ENCODE measurements at regions not wholly inside any gene's neighbourhood (a gene's known extent, or its start where the extent isn't known, plus 50 kb on each side); places are given as distances from the start of the nearest gene placed in this dataset.

- no peak for DNase-seq
- Histone ChIP-seq H3K27ac (no peak overlapping the region), H3K9me2 (ENCODE audit: insufficient read depth) (no peaks in the 10 kb centered on the region), H3K4me2 (ENCODE audit: unreplicated experiment) (no peak overlapping the region), H4K20me1 (ENCODE audit: insufficient read depth) (no peaks in the 10 kb centered on the region), H3K9ac (no peak overlapping the region), H3K9me3 (ENCODE audit: low read depth) (no peaks in the 10 kb centered on the region), H3K36me3 (ENCODE audit: low read depth) (no peaks in the 10 kb centered on the region), H3K4me1 (ENCODE audit: insufficient read depth) (peaks cover 11% of the 10 kb centered on the region), H2AFZ (no peak overlapping the region), H3F3A (ENCODE audit: insufficient read depth) (no peaks in the 10 kb centered on the region), H3K27me3 (replicated peaks; ENCODE audit: insufficient read depth) (no peaks in the 10 kb centered on the region), H3K4me3 (no peak overlapping the region), H3K79me2 (ENCODE audit: insufficient read depth) (no peaks in the 10 kb centered on the region)
- 87 to 88% methylated on average over 3 of the region's 3 CpGs for WGBS, 2 experiments (ENCODE audit: low coverage in 1 of 2, low lambda C conversion rate in 2 of 2, missing lambda C conversion rate in 2 of 2)
- in situ Hi-C loops (cut with MboI): no loop called here
- TF ChIP-seq EZH2phosphoT487 (IDR thresholded peaks at IDR 0.05; ENCODE audit: insufficient read depth, low read depth): no peak
- no peak for TF ChIP-seq EZH2 (IDR thresholded peaks at IDR 0.05; ENCODE audit: insufficient read depth, poor library complexity, severe bottlenecking)
Observed at GRCh38 chr13:48153186-48153585, 58.3 kb upstream of the MED4 start.

GRCh38 chr13:48151363-48152161 is 56.7 kb upstream of the MED4 start:
- Histone ChIP-seq H3K36me3 (ENCODE audit: low read depth) (no peaks in the 10 kb centered on the region), H3F3A (ENCODE audit: insufficient read depth) (no peaks in the 10 kb centered on the region), H3K9ac (no peak overlapping the region), H3K4me3 (no peak overlapping the region), H3K4me2 (ENCODE audit: unreplicated experiment) (no peak overlapping the region), H3K9me3 (ENCODE audit: low read depth) (no peaks in the 10 kb centered on the region), H2AFZ (no peak overlapping the region), H3K79me2 (ENCODE audit: insufficient read depth) (no peaks in the 10 kb centered on the region), H3K27ac (no peak overlapping the region), H4K20me1 (ENCODE audit: insufficient read depth) (no peaks in the 10 kb centered on the region), H3K4me1 (ENCODE audit: insufficient read depth) (peaks cover 11% of the 10 kb centered on the region), H3K27me3 (replicated peaks; ENCODE audit: insufficient read depth) (no peaks in the 10 kb centered on the region), H3K9me2 (ENCODE audit: insufficient read depth) (no peaks in the 10 kb centered on the region)
- 51 to 52% methylated on average over 5 of the region's 5 CpGs for WGBS, 2 experiments (ENCODE audit: low coverage in 1 of 2, low lambda C conversion rate in 2 of 2, missing lambda C conversion rate in 2 of 2)
- no peak for DNase-seq
- no peak for TF ChIP-seq EZH2phosphoT487 (IDR thresholded peaks at IDR 0.05; ENCODE audit: insufficient read depth, low read depth)
- no peak for TF ChIP-seq EZH2 (IDR thresholded peaks at IDR 0.05; ENCODE audit: insufficient read depth, poor library complexity, severe bottlenecking)
- in situ Hi-C loops (cut with MboI): no loop called here

GRCh38 chr13:48148454-48148853 is 53.5 kb upstream of the MED4 start:
- H3K4me3 ChIP-seq: no peak overlapping the region
- H3F3A ChIP-seq (ENCODE audit: insufficient read depth): no peaks in the 10 kb centered on the region
- H3K27me3 ChIP-seq (replicated peaks; ENCODE audit: insufficient read depth): no peaks in the 10 kb centered on the region
- no peaks in the 10 kb centered on the region for H3K79me2 ChIP-seq (ENCODE audit: insufficient read depth)
- DNase-seq: no peak
- H3K9me2 ChIP-seq (ENCODE audit: insufficient read depth): no peaks in the 10 kb centered on the region
- in situ Hi-C loops (cut with MboI): no loop called here
- no peaks in the 10 kb centered on the region for H4K20me1 ChIP-seq (ENCODE audit: insufficient read depth)
- no peaks in the 10 kb centered on the region for H3K4me1 ChIP-seq (ENCODE audit: insufficient read depth)
- H3K27ac ChIP-seq: no peak overlapping the region
- H2AFZ ChIP-seq: no peak overlapping the region
- no peaks in the 10 kb centered on the region for H3K9me3 ChIP-seq (ENCODE audit: low read depth)
- H3K9ac ChIP-seq: no peak overlapping the region
- H3K4me2 ChIP-seq (ENCODE audit: unreplicated experiment): no peak overlapping the region
- TF ChIP-seq EZH2 (IDR thresholded peaks at IDR 0.05; ENCODE audit: insufficient read depth, poor library complexity, severe bottlenecking): no peak
- TF ChIP-seq EZH2phosphoT487 (IDR thresholded peaks at IDR 0.05; ENCODE audit: insufficient read depth, low read depth): no peak
- no peaks in the 10 kb centered on the region for H3K36me3 ChIP-seq (ENCODE audit: low read depth)
- 60 to 62% methylated on average over 6 of the region's 6 CpGs for WGBS, 2 experiments (ENCODE audit: low coverage in 1 of 2, low lambda C conversion rate in 2 of 2, missing lambda C conversion rate in 2 of 2)

- H3K9me3 ChIP-seq (ENCODE audit: low read depth): no peaks in the 10 kb centered on the region
- H2AFZ ChIP-seq: no peak overlapping the region
- H3K36me3 ChIP-seq (ENCODE audit: low read depth): no peaks in the 10 kb centered on the region
- H3K9me2 ChIP-seq (ENCODE audit: insufficient read depth): no peaks in the 10 kb centered on the region
- no peak overlapping the region for H3K4me2 ChIP-seq (ENCODE audit: unreplicated experiment)
- no peak overlapping the region for H3K4me3 ChIP-seq
- TF ChIP-seq EZH2phosphoT487 (IDR thresholded peaks at IDR 0.05; ENCODE audit: insufficient read depth, low read depth) (no peak), EZH2 (IDR thresholded peaks at IDR 0.05; ENCODE audit: insufficient read depth, poor library complexity, severe bottlenecking) (no peak)
- H4K20me1 ChIP-seq (ENCODE audit: insufficient read depth): no peaks in the 10 kb centered on the region
- H3K4me1 ChIP-seq (ENCODE audit: insufficient read depth): no peaks in the 10 kb centered on the region
- no peak overlapping the region for H3K9ac ChIP-seq
- no peak overlapping the region for H3K27ac ChIP-seq
- no peaks in the 10 kb centered on the region for H3F3A ChIP-seq (ENCODE audit: insufficient read depth)
- in situ Hi-C loops (cut with MboI): no loop called here
- DNase-seq: no peak
- no peaks in the 10 kb centered on the region for H3K79me2 ChIP-seq (ENCODE audit: insufficient read depth)
- WGBS, 2 experiments (ENCODE audit: low coverage in 1 of 2, low lambda C conversion rate in 2 of 2, missing lambda C conversion rate in 2 of 2): 92 to 93% methylated on average over 2 of the region's 2 CpGs
- no peaks in the 10 kb centered on the region for H3K27me3 ChIP-seq (replicated peaks; ENCODE audit: insufficient read depth)
Observed at GRCh38 chr13:48146636-48147035, 51.7 kb upstream of the MED4 start.

Measured in GM23248 (cell line).